NCI-H2196 (cell line): ENCODE measurements at regions not wholly inside any gene's neighbourhood (a gene's known extent, or its start where the extent isn't known, plus 50 kb on each side); places are given as distances from the start of the nearest gene placed in this dataset.

ENCODE experiments used
- DNase-seq: peaks from one replicate; lab custom pipeline; 2025; ENCODE audit not compliant: unreplicated experiment; lab: John Stamatoyannopoulos, UW

- no peak for DNase-seq
Observed at GRCh38 chr18:7288544-7288943, 57.7 kb downstream of the LRRC30 start.

- DNase-seq, result no peak
Observed at GRCh38 chr18:7290077-7290476, 59.2 kb downstream of the LRRC30 start.

- DNase-seq, result no peak
Observed at GRCh38 chr18:7291046-7291445, 60.2 kb downstream of the LRRC30 start.

GRCh38 chr18:7298149-7298548, 67.3 kb downstream of the LRRC30 start:
- DNase-seq, result no peak

GRCh38 chr18:7301094-7301493, 70.2 kb downstream of the LRRC30 start:
- peak; percentile 65 for DNase-seq

GRCh38 chr18:7303316-7304060, 72.6 kb downstream of the LRRC30 start:
- no peak for DNase-seq

- no peak for DNase-seq
Observed at GRCh38 chr18:7304061-7304370, 73.1 kb downstream of the LRRC30 start.

GRCh38 chr18:7305416-7305815, 74.5 kb downstream of the LRRC30 start:
- no peak for DNase-seq

GRCh38 chr18:7307030-7307429, 76.1 kb downstream of the LRRC30 start:
- no peak for DNase-seq

GRCh38 chr18:7307526-7307925, 76.6 kb downstream of the LRRC30 start:
- no peak for DNase-seq

- no peak for DNase-seq
Observed at GRCh38 chr18:7317804-7318231, 86.9 kb downstream of the LRRC30 start.

GRCh38 chr18:7319161-7319560, 88.3 kb downstream of the LRRC30 start:
- no peak for DNase-seq

GRCh38 chr18:7321831-7322230, 90.9 kb downstream of the LRRC30 start:
- DNase-seq, result no peak

- no peak for DNase-seq
Observed at GRCh38 chr18:7322817-7323485, 92.1 kb downstream of the LRRC30 start.

- DNase-seq, result no peak
Observed at GRCh38 chr18:7325126-7325430, 94.2 kb downstream of the LRRC30 start.

- no peak for DNase-seq
Observed at GRCh38 chr18:7329016-7329415, 98.1 kb downstream of the LRRC30 start.

GRCh38 chr18:7332452-7332851, 101.6 kb downstream of the LRRC30 start:
- DNase-seq, result no peak

GRCh38 chr18:7333025-7333562, 102.2 kb downstream of the LRRC30 start:
- DNase-seq, result no peak

GRCh38 chr18:7334973-7335568, 104.2 kb downstream of the LRRC30 start:
- DNase-seq, result no peak

- no peak for DNase-seq
Observed at GRCh38 chr18:7336623-7337022, 105.7 kb downstream of the LRRC30 start.

GRCh38 chr18:7338846-7339245, 108.0 kb downstream of the LRRC30 start:
- no peak for DNase-seq

- no peak for DNase-seq
Observed at GRCh38 chr18:7341581-7342337, 110.9 kb downstream of the LRRC30 start.
